Adipocyte (in vitro differentiated cells): ENCODE measurements at regions not wholly inside any gene's neighbourhood (a gene's known extent, or its start where the extent isn't known, plus 50 kb on each side); places are given as distances from the start of the nearest gene placed in this dataset.
A peak's percentile ranks its signal among the peaks of the same experiment; 100 is the strongest.

Source experiments
- DNase-seq: peaks from one replicate; pipeline ENCODE4 v3.0.0-alpha.2; 2015; ENCODE audit warnings: low read depth
- H3K27me3 ChIP-seq: replicated peaks from 2 replicates; pipeline ENCODE4 v1.7.0; 2013; ENCODE audit warnings: mild to moderate bottlenecking, low read length, moderate library complexity; ENCODE audit not compliant: control insufficient read depth, insufficient read depth
- H3K36me3 ChIP-seq: 2 replicates; pipeline ENCODE4 v1.7.0; 2013; ENCODE audit warnings: low read length, mild to moderate bottlenecking, moderate library complexity; ENCODE audit not compliant: control insufficient read depth, insufficient read depth, severe bottlenecking
- H3K4me1 ChIP-seq: 2 replicates; pipeline ENCODE4 v1.7.0; 2013; ENCODE audit warnings: mild to moderate bottlenecking, low read length, moderate library complexity; ENCODE audit not compliant: control insufficient read depth, insufficient read depth
- H3K4me3 ChIP-seq: 2 replicates; pipeline ENCODE4 v1.7.0; 2013; ENCODE audit warnings: mild to moderate bottlenecking, low read length, moderate library complexity
- H3K9ac ChIP-seq: 2 replicates; pipeline ENCODE4 v1.7.0; 2013; ENCODE audit warnings: mild to moderate bottlenecking, low read length, moderate library complexity
- H3K9me3 ChIP-seq: 2 replicates; pipeline ENCODE4 v1.7.0; 2013; ENCODE audit warnings: mild to moderate bottlenecking, low read length, moderate library complexity; ENCODE audit not compliant: control insufficient read depth

DNA sequence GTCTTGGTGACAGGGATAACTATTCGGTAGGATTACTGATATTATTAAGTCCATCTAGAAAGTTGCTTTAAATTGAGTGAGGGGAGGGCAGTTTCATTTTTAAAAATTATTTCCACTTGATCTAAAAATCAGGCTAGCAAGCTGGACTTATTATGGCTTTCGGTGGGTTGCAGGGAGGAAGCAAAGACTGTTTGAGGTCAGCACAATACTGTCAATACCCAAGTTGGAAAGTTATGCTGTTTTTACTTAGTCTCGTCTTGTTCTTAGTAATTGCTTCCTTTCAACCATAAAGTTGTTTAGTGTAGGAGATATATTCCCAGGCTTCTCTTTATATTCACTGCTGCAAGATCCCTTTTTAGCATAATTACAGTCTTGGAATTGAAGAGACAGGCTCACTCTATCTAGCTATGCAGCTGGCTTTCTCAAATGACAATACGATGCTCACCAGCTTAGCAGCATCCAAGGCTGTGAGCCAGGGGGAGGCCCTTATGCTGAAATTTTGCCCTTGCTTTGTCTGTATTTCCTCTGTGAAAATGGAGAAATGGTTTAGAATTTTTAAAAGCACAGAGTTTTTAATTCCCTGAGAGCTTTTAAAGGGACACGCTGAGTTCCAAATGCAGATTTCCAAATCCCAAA, 68.2 kb upstream of the APC start:
- Histone ChIP-seq H3K27me3 (peaks cover 3% of the 10 kb centered on the region), H3K4me1 (no peaks in the 10 kb centered on the region), H3K36me3 (no peaks in the 10 kb centered on the region), H3K9me3 (no peaks in the 10 kb centered on the region), H3K4me3 (no peak overlapping the region), H3K9ac (no peak overlapping the region)
- DNase-seq, result no peak

- DNase-seq, result no peak
Observed at GRCh38 chr5:112671687-112672086, 66.0 kb upstream of the APC start.

GRCh38 chr5:112681481-112681908, 56.2 kb upstream of the APC start:
- no peaks in the 10 kb centered on the region for H3K9me3 ChIP-seq
- H3K4me1 ChIP-seq, result peaks cover 23% of the 10 kb centered on the region
- H3K9ac ChIP-seq, result no peak overlapping the region
- H3K27me3 ChIP-seq, result no peaks in the 10 kb centered on the region
- no peak overlapping the region for H3K4me3 ChIP-seq
- H3K36me3 ChIP-seq, result no peaks in the 10 kb centered on the region
- DNase-seq, result no peak

More at GRCh38 chr5:112671687-112672086, 66.0 kb upstream of the APC start:
- Histone ChIP-seq H3K4me3 (no peak overlapping the region), H3K9ac (no peak overlapping the region), H3K36me3 (no peaks in the 10 kb centered on the region), H3K9me3 (no peaks in the 10 kb centered on the region), H3K4me1 (no peaks in the 10 kb centered on the region), H3K27me3 (peaks cover 3% of the 10 kb centered on the region)

DNA sequence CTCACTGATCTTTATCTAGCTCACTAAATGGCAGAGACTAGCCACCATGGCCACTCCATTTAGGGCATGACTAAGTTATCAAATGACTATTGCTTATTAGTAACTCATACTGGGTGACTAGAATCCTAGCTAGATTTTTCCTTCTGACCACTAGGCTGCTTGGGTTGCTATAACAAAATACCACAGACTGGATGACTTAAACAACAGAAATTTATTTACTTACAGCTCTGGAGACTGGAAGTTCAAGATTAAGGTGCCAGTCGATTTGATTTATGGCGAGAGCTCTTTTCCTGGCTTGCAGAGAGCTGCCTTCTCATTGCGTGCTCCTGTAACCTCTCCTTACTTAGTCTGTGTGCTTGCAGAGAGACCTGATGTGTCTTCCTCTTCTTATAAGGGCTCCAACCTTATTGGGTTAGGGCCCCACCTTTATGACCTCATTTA, 55.0 kb upstream of the APC start:
- no peaks in the 10 kb centered on the region for H3K27me3 ChIP-seq

DNA sequence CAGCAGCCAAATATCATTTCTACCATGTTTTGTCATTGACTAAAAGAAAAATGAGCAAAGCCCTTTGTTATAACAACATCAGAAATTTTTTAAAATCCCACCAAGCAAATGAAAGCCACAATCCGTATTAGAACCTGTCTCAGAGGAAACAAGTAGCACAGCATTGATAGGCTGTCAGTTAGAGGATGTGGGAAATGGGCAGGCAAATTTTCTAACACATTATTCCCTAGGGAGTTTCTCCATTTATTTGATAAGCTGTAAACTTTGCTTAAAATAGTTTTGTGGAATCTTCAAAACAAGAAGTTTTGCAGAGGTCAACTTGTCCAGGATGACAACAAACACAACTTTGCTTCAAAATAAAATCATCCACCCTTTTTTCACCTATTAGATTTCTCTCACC, 53.6 kb upstream of the APC start:
- H3K4me3 ChIP-seq, result no peak overlapping the region
- no peaks in the 10 kb centered on the region for H3K27me3 ChIP-seq
- DNase-seq, result no peak
- H3K9me3 ChIP-seq, result no peaks in the 10 kb centered on the region
- peaks cover 23% of the 10 kb centered on the region for H3K4me1 ChIP-seq
- H3K9ac ChIP-seq, result no peak overlapping the region
- H3K36me3 ChIP-seq, result no peaks in the 10 kb centered on the region

More for the DNA sequence above, 55.0 kb upstream of the APC start:
- Histone ChIP-seq H3K9ac (no peak overlapping the region), H3K4me3 (no peak overlapping the region), H3K4me1 (peaks cover 23% of the 10 kb centered on the region), H3K9me3 (no peaks in the 10 kb centered on the region), H3K36me3 (no peaks in the 10 kb centered on the region)
- no peak for DNase-seq

GRCh38 chr5:112684737-112685136, 52.9 kb upstream of the APC start:
- H3K9ac ChIP-seq, result no peak overlapping the region
- peak; percentile 60 for DNase-seq
- no peaks in the 10 kb centered on the region for H3K36me3 ChIP-seq
- peaks cover 23% of the 10 kb centered on the region for H3K4me1 ChIP-seq
- H3K27me3 ChIP-seq, result peaks cover under 1% of the 10 kb centered on the region
- H3K4me3 ChIP-seq, result no peak overlapping the region
- H3K9me3 ChIP-seq, result no peaks in the 10 kb centered on the region

DNA sequence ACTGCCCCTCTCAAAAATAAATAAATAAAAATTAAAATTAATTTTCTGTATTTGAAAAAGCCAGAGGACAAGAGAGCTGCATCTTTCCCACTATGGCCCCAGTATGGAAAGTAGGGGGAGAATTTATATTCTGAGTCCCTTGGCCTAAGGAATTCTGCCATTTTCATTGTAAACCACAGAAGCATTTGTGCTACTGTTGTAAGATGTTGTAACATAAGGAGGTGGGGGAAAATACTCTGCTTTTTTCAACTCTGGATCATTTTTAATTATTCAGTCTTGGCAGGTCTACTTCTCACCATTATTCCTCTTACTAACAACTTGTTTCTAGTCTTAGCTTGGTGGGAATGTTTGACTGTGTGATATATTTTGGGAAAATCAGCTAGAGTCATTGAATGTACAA, 52.3 kb upstream of the APC start:
- Histone ChIP-seq H3K4me3 (no peak overlapping the region), H3K4me1 (peaks cover 23% of the 10 kb centered on the region), H3K36me3 (no peaks in the 10 kb centered on the region), H3K9me3 (no peaks in the 10 kb centered on the region), H3K27me3 (peaks cover 7% of the 10 kb centered on the region), H3K9ac (no peak overlapping the region)
- no peak for DNase-seq

GRCh38 chr5:112685931-112686330, 51.8 kb upstream of the APC start:
- Histone ChIP-seq H3K4me1 (peaks cover 23% of the 10 kb centered on the region), H3K27me3 (peaks cover 12% of the 10 kb centered on the region), H3K9ac (no peak overlapping the region), H3K9me3 (no peaks in the 10 kb centered on the region), H3K4me3 (no peak overlapping the region), H3K36me3 (no peaks in the 10 kb centered on the region)
- peak; percentile 66 for DNase-seq

- Histone ChIP-seq H3K4me3 (no peak overlapping the region), H3K36me3 (no peaks in the 10 kb centered on the region), H3K9ac (no peak overlapping the region), H3K27me3 (peaks cover 20% of the 10 kb centered on the region), H3K9me3 (peaks cover 4% of the 10 kb centered on the region), H3K4me1 (peaks cover 18% of the 10 kb centered on the region)
- DNase-seq, result no peak
Observed at GRCh38 chr5:112686675-112687074, 51.0 kb upstream of the APC start.

DNA sequence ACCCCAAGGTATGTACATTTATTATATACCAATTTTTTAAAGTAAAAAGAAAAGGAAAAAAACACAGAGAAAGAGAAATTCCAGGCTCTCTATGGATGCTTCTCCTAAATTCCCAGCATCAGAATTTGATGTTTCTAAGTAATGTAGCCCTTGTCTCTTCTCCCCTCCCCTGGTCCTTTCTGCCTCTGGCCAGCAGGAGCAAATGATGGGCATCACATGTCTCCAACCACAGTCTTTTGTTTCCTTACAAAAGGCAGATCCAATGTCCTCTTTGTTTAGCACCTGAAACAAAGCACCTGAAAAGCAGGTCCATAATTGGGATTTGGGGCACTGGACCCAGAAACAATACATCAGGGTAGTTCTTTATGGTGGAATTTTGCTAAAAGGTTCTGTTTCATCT, 50.4 kb upstream of the APC start:
- peaks cover 20% of the 10 kb centered on the region for H3K27me3 ChIP-seq
- peaks cover 17% of the 10 kb centered on the region for H3K4me1 ChIP-seq
- peaks cover 5% of the 10 kb centered on the region for H3K9me3 ChIP-seq
- no peak overlapping the region for H3K4me3 ChIP-seq
- no peak for DNase-seq
- H3K36me3 ChIP-seq, result no peaks in the 10 kb centered on the region
- H3K9ac ChIP-seq, result no peak overlapping the region
